H9 (cell line): ENCODE measurements at regions not wholly inside any gene's neighbourhood (a gene's known extent, or its start where the extent isn't known, plus 50 kb on each side); places are given as distances from the start of the nearest gene placed in this dataset.

Experiments
- DNase-seq: peaks from one replicate; pipeline ENCODE4 v3.0.0-alpha.2; 2017
- H2AFZ ChIP-seq: one replicate; pipeline ENCODE4 v1.6.1; 2013; ENCODE audit warnings: mild to moderate bottlenecking, low read length, control low read depth, moderate library complexity
- H2AK5ac ChIP-seq: 2 replicates; pipeline ENCODE4 v1.6.1; 2013; ENCODE audit warnings: low read length, control low read depth, mixed read lengths; ENCODE audit not compliant: insufficient read length
- H2BK120ac ChIP-seq: one replicate; pipeline ENCODE4 v1.6.1; 2013; ENCODE audit warnings: low read depth, mild to moderate bottlenecking, low read length, control low read depth, inconsistent platforms; ENCODE audit not compliant: poor library complexity, severe bottlenecking
- H2BK12ac ChIP-seq: 2 replicates; pipeline ENCODE4 v1.6.1; 2013; ENCODE audit warnings: low read length, control low read depth, mixed read lengths, low read depth; ENCODE audit not compliant: insufficient read length
- H2BK15ac ChIP-seq: 2 replicates; pipeline ENCODE4 v1.6.1; 2013; ENCODE audit warnings: low read depth, low read length, control low read depth
- H2BK20ac ChIP-seq: one replicate; pipeline ENCODE4 v1.6.1; 2013; ENCODE audit warnings: low read depth, mild to moderate bottlenecking, low read length, control low read depth, inconsistent platforms; ENCODE audit not compliant: poor library complexity, severe bottlenecking
- H2BK5ac ChIP-seq: 2 replicates; pipeline ENCODE4 v1.6.1; 2013; ENCODE audit warnings: low read length, control low read depth, mixed read lengths; ENCODE audit not compliant: insufficient read length
- H3K14ac ChIP-seq: 2 replicates; pipeline ENCODE4 v1.6.1; 2013; ENCODE audit warnings: low read length, control low read depth; ENCODE audit not compliant: insufficient read depth
- H3K18ac ChIP-seq: 2 replicates; pipeline ENCODE4 v1.6.1; 2013; ENCODE audit warnings: low read depth, mild to moderate bottlenecking, mixed read lengths, low read length, control low read depth; ENCODE audit not compliant: insufficient read length
- H3K23ac ChIP-seq: 2 replicates; pipeline ENCODE4 v1.6.1; 2013; ENCODE audit warnings: low read length, control low read depth, mixed read lengths, low read depth; ENCODE audit not compliant: insufficient read length
- H3K23me2 ChIP-seq: 2 replicates; pipeline ENCODE4 v1.6.1; 2013; ENCODE audit warnings: low read depth, mild to moderate bottlenecking, mixed read lengths, low read length, control low read depth; ENCODE audit not compliant: insufficient read length, poor library complexity, severe bottlenecking
- H3K27ac ChIP-seq: 2 replicates; pipeline ENCODE4 v1.5.1; 2013; ENCODE audit warnings: low read length, control low read depth, mixed read lengths, low read depth; ENCODE audit not compliant: insufficient read length
- H3K27me3 ChIP-seq: 2 replicates; pipeline ENCODE4 v1.6.1; 2013; ENCODE audit warnings: low read length, control low read depth, inconsistent platforms; ENCODE audit not compliant: insufficient read depth
- H3K4ac ChIP-seq: 2 replicates; pipeline ENCODE4 v1.6.1; 2013; ENCODE audit warnings: low read depth, mild to moderate bottlenecking, control low read depth, inconsistent platforms, low read length, moderate library complexity
- H3K4me1 ChIP-seq: 2 replicates; pipeline ENCODE4 v1.6.1; 2013; ENCODE audit warnings: low read length, control low read depth, inconsistent platforms; ENCODE audit not compliant: insufficient read depth
- H3K4me2 ChIP-seq: 2 replicates; pipeline ENCODE4 v1.6.1; 2013; ENCODE audit warnings: low read length, control low read depth, mixed read lengths; ENCODE audit not compliant: insufficient read length, insufficient read depth
- H3K56ac ChIP-seq: 2 replicates; pipeline ENCODE4 v1.6.1; 2013; ENCODE audit warnings: low read depth, mild to moderate bottlenecking, mixed read lengths, low read length, control low read depth; ENCODE audit not compliant: insufficient read length
- H3K79me1 ChIP-seq: 2 replicates; pipeline ENCODE4 v1.6.1; 2013; ENCODE audit warnings: low read depth, mild to moderate bottlenecking, moderate library complexity, low read length, control low read depth, inconsistent platforms; ENCODE audit not compliant: insufficient read depth, poor library complexity, severe bottlenecking
- H3K79me2 ChIP-seq: 2 replicates; pipeline ENCODE4 v1.6.1; 2013; ENCODE audit warnings: low read length, control low read depth, inconsistent platforms; ENCODE audit not compliant: insufficient read depth
- H3K9ac ChIP-seq: 2 replicates; pipeline ENCODE4 v1.6.1; 2013; ENCODE audit warnings: low read length, control low read depth, mixed read lengths; ENCODE audit not compliant: insufficient read length; ENCODE audit errors: extremely low read depth
- H3K9me3 ChIP-seq: one replicate; pipeline ENCODE4 v1.6.1; 2013; ENCODE audit warnings: low read depth, low read length, inconsistent platforms; ENCODE audit not compliant: control insufficient read depth
- H3T11ph ChIP-seq: one replicate; pipeline ENCODE4 v1.6.1; 2013; ENCODE audit warnings: mild to moderate bottlenecking, low read length, control low read depth, inconsistent platforms
- H4K20me1 ChIP-seq: one replicate; pipeline ENCODE4 v1.6.1; 2013; ENCODE audit not compliant: control insufficient read depth, insufficient read length, insufficient read depth
- H4K5ac ChIP-seq: 2 replicates; pipeline ENCODE4 v1.6.1; 2013; ENCODE audit warnings: low read depth, mild to moderate bottlenecking, mixed read lengths, low read length, control low read depth; ENCODE audit not compliant: insufficient read length
- H4K8ac ChIP-seq: replicated peaks from 2 replicates; pipeline ENCODE4 v1.6.1; 2013; ENCODE audit warnings: low read length, control low read depth, mixed read lengths, low read depth; ENCODE audit not compliant: insufficient read length
- H4K91ac ChIP-seq: 2 replicates; pipeline ENCODE4 v1.6.1; 2013; ENCODE audit warnings: low read depth, mild to moderate bottlenecking, moderate library complexity, mixed read lengths, low read length, control low read depth; ENCODE audit not compliant: insufficient read length
- H3K27ac Mint-ChIP-seq, 3 experiments: 2 replicates in 2 of 3; 3 replicates in 1 of 3; pipeline ENCODE4 v1.8.0; 2020 to 2021; ENCODE audit warnings: mixed read lengths in 3 of 3, mild to moderate bottlenecking in 1 of 3, moderate library complexity in 1 of 3
- H3K27me3 Mint-ChIP-seq: 2 replicates; pipeline ENCODE4 v1.8.0; 2021; ENCODE audit warnings: low read depth, mild to moderate bottlenecking, moderate library complexity, mixed read lengths
- H3K36me3 Mint-ChIP-seq, 3 experiments: 2 replicates in 2 of 3; 3 replicates in 1 of 3; pipeline ENCODE4 v1.8.0; 2020 to 2021; ENCODE audit warnings: low read depth in 3 of 3, mixed read lengths in 3 of 3; ENCODE audit not compliant: insufficient read depth in 1 of 3
- H3K4me1 Mint-ChIP-seq, 2 experiments: 2 replicates each; pipeline ENCODE4 v1.8.0; 2020; ENCODE audit warnings: mixed read lengths in 2 of 2
- H3K4me3 Mint-ChIP-seq, 2 experiments: 2 replicates in 1 of 2; 3 replicates in 1 of 2; pipeline ENCODE4 v1.8.0; 2020 to 2021; ENCODE audit warnings: mild to moderate bottlenecking in 2 of 2, mixed read lengths in 2 of 2, moderate library complexity in 1 of 2
- H3K9me3 Mint-ChIP-seq, 2 experiments: 2 replicates in 1 of 2; 3 replicates in 1 of 2; pipeline ENCODE4 v1.8.0; 2020; ENCODE audit warnings: mild to moderate bottlenecking in 2 of 2, mixed read lengths in 2 of 2, moderate library complexity in 1 of 2
- CTCF ChIP-seq: fragments of 200-600 bp; sonication (generic); conservative IDR thresholded peaks from 3 replicates; pipeline ENCODE4 v1.8.0; 2021; ENCODE audit warnings: antibody characterized with exemption, mild to moderate bottlenecking

- Histone ChIP-seq H2BK20ac (no peak overlapping the region), H2BK15ac (no peak overlapping the region), H3K4me2 (no peak overlapping the region), H3K9ac (no peak overlapping the region), H4K91ac (no peak overlapping the region), H3K56ac (no peak overlapping the region), H3K23ac (no peak overlapping the region), H2AFZ (no peak overlapping the region), H2BK5ac (no peak overlapping the region), H3K23me2 (no peaks in the 10 kb centered on the region), H3T11ph (no peak overlapping the region), H3K27me3 (no peaks in the 10 kb centered on the region), H4K8ac (no peak overlapping the region), H3K4ac (no peak overlapping the region), H3K79me1 (no peaks in the 10 kb centered on the region), H4K5ac (no peak overlapping the region), H3K79me2 (no peaks in the 10 kb centered on the region), H2BK12ac (no peak overlapping the region), H2AK5ac (no peak overlapping the region), H2BK120ac (no peak overlapping the region), H3K4me1 (no peaks in the 10 kb centered on the region), H3K27ac (no peak overlapping the region), H3K18ac (no peak overlapping the region), H3K14ac (no peak overlapping the region), H3K9me3 (no peaks in the 10 kb centered on the region), H4K20me1 (no peaks in the 10 kb centered on the region)
- Mint-ChIP-seq H3K27me3 (no peaks in the 10 kb centered on the region), H3K9me3 (no peaks in the 10 kb centered on the region; a peak in 1 of 5 replicates), H3K4me1 (no peaks in the 10 kb centered on the region), H3K4me3 (no peak overlapping the region), H3K36me3 (no peaks in the 10 kb centered on the region; a peak in 1 of 7 replicates), H3K27ac (no peak overlapping the region)
- DNase-seq = no peak
- TF ChIP-seq CTCF = no peak
Measured at GRCh38 chr7:119132436-119132835, 907.9 kb downstream of the ANKRD7 start.
